Endothelial cell of umbilical vein (primary cell): ENCODE measurements at regions not wholly inside any gene's neighbourhood (a gene's known extent, or its start where the extent isn't known, plus 50 kb on each side); places are given as distances from the start of the nearest gene placed in this dataset.
"Not testable (repeated sequence)": the region's sequence is repeated elsewhere in the genome, so short reads cannot be mapped to it uniquely, and the experiment has no call there.

Experiments
- BruUV-seq: library from RNA; stranded (reverse); fragments of 400-500 nt; replicated peaks from 2 replicates; lab custom pipeline; 2021; lab: Mats Ljungman, UMichigan
- CTCF ChIA-PET: fragments of 300-600, 350-600 bp; sonication (Branson Sonifier 250); formaldehyde crosslinking; loops from one replicate; lab custom pipeline; 2021; ENCODE audit warnings: antibody characterized with exemption, inconsistent platforms; lab: Charles Lee
- POLR2A ChIA-PET: fragments of 300-600, 350-600 bp; sonication (Branson Sonifier 250); formaldehyde crosslinking; loops from one replicate; lab custom pipeline; 2021; ENCODE audit warnings: antibody characterized with exemption, inconsistent platforms; lab: Charles Lee
- DNase-seq: peaks from one replicate; pipeline ENCODE4 v3.0.0-alpha.2; 2011; ENCODE audit warnings: low read depth, low spot score
- FAIRE-seq: peaks from 2 replicates; lab custom pipeline; 2011; peaks lifted over from hg19 to GRCh38; lab: Jason Lieb, UNC
- H2AFZ ChIP-seq: 2 replicates; pipeline ENCODE4 v1.6.0; 2012; ENCODE audit warnings: low read depth, low read length, control low read depth, inconsistent platforms
- H3K27ac ChIP-seq: 2 replicates; pipeline ENCODE4 v1.5.1; 2011; ENCODE audit warnings: low read depth, mild to moderate bottlenecking, control low read depth, low read length, moderate library complexity; ENCODE audit not compliant: insufficient read depth
- H3K27me3 ChIP-seq, 2 experiments: 2 replicates each; pipeline versions ENCODE4 v1.6.0 to v1.6.1; 2011; ENCODE audit warnings: low read length in 2 of 2, mixed read lengths in 1 of 2; ENCODE audit not compliant: control insufficient read depth in 2 of 2, insufficient read depth in 2 of 2
- H3K36me3 ChIP-seq, 2 experiments: 2 replicates in 1 of 2; 3 replicates in 1 of 2; pipeline ENCODE4 v1.5.1; 2011; ENCODE audit warnings: low read length in 2 of 2, mild to moderate bottlenecking in 1 of 2, moderate library complexity in 1 of 2; ENCODE audit not compliant: control insufficient read depth in 2 of 2, insufficient read depth in 2 of 2; ENCODE audit errors: extremely low read depth in 1 of 2
- H3K4me1 ChIP-seq: 3 replicates; pipeline ENCODE4 v1.5.1; 2011; ENCODE audit warnings: mild to moderate bottlenecking, low read length; ENCODE audit not compliant: control insufficient read depth, insufficient read depth; ENCODE audit errors: extremely low read depth
- H3K4me2 ChIP-seq: 2 replicates; pipeline ENCODE4 v1.6.1; 2011; ENCODE audit warnings: low read length, control low read depth, mixed read lengths; ENCODE audit not compliant: insufficient read depth
- H3K4me3 ChIP-seq, 3 experiments: fragments of 200-600 bp in 1 of 3; sonication (generic), shearing (Covaris generic) in 1 of 3; replicated peaks in 1 of 3; 2 replicates each; pipeline ENCODE4 v1.5.1; 2011 to 2016; ENCODE audit warnings: control low read depth in 3 of 3, low read length in 3 of 3, mild to moderate bottlenecking in 2 of 3, inconsistent platforms in 1 of 3, low read depth in 1 of 3, moderate library complexity in 1 of 3; ENCODE audit not compliant: insufficient read depth in 1 of 3
- H3K79me2 ChIP-seq: 2 replicates; pipeline ENCODE4 v1.6.0; 2012; ENCODE audit warnings: low read length, inconsistent platforms; ENCODE audit not compliant: control insufficient read depth, insufficient read depth
- H3K9ac ChIP-seq: replicated peaks from 2 replicates; pipeline ENCODE3; 2011; ENCODE audit warnings: low read length, control low read depth; ENCODE audit not compliant: insufficient read depth; ENCODE audit errors: extremely low read depth
- H3K9me1 ChIP-seq: replicated peaks from 3 replicates; pipeline ENCODE4 v1.6.0; 2011; ENCODE audit warnings: mild to moderate bottlenecking, low read length; ENCODE audit not compliant: control insufficient read depth, insufficient read depth; ENCODE audit errors: extremely low read depth
- H3K9me3 ChIP-seq: replicated peaks from 2 replicates; pipeline ENCODE4 v1.5.1; 2012; ENCODE audit warnings: low read length, inconsistent platforms; ENCODE audit not compliant: control insufficient read depth, insufficient read depth
- H4K20me1 ChIP-seq: replicated peaks from 2 replicates; pipeline ENCODE3; 2011; ENCODE audit warnings: mild to moderate bottlenecking, low read length; ENCODE audit not compliant: control insufficient read depth, insufficient read depth; ENCODE audit errors: extremely low read depth
- EZH2 ChIP-seq: IDR thresholded peaks from 2 replicates; pipeline ENCODE4 v1.6.1; 2012; ENCODE audit warnings: borderline replicate concordance, low read depth, mild to moderate bottlenecking, moderate library complexity, low read length, inconsistent platforms; ENCODE audit not compliant: severe bottlenecking
- JUN ChIP-seq: IDR thresholded peaks from 2 replicates; pipeline ENCODE4 v1.6.1; 2011; ENCODE audit warnings: borderline replicate concordance, low read depth; ENCODE audit not compliant: insufficient read length, insufficient read depth
- dilution Hi-C: fragments of 300-500 bp; cut with MboI; formaldehyde crosslinking; loops from one replicate; pipeline ENCODE4 v1.15.0; 2019; ENCODE audit warnings: low sequenced_read_pairs; ENCODE audit not compliant: extremely low pct_ligation_motif_present
- intact Hi-C: fragments of 100-400 bp; cut with micrococcal nuclease; formaldehyde crosslinking; loops from one replicate; pipeline ENCODE4 v1.10.0; 2022

GRCh38 chr18:24616653-24617052, 156.2 kb downstream of the HRH4 start:
- BruUV-seq = no TSS peak
- Histone ChIP-seq H3K79me2 (no peaks in the 10 kb centered on the region), H3K9me1 (no peaks in the 10 kb centered on the region), H3K9me3 (no peaks in the 10 kb centered on the region), H3K36me3 (no peaks in the 10 kb centered on the region), H3K27me3 (peaks cover 0 to 6% of the 10 kb centered on the region in 2 experiments), H3K4me2 (no peak overlapping the region), H2AFZ (no peak overlapping the region), H3K9ac (no peak overlapping the region), H4K20me1 (no peaks in the 10 kb centered on the region), H3K4me1 (no peaks in the 10 kb centered on the region), H3K4me3 (no peak overlapping the region), H3K27ac (no peak overlapping the region)
- CTCF ChIA-PET = interaction anchor here (1.0 kb wide), 1 partner anchor 11 kb away, joined by 3 read pairs; no protein-coding TSS in a partner anchor
- no peak for TF ChIP-seq JUN
- TF ChIP-seq EZH2 = no peak
- DNase-seq = no peak
- intact Hi-C loops = no loop called here
- dilution Hi-C loops = no loop called here
- no peak for FAIRE-seq
- POLR2A ChIA-PET = no interaction called here

- CTCF ChIA-PET, H3K27ac ChIP-seq, H3K9me3 ChIP-seq, POLR2A ChIA-PET, H3K36me3 ChIP-seq, H3K79me2 ChIP-seq, H3K9ac ChIP-seq, H3K9me1 ChIP-seq, H3K4me2 ChIP-seq, BruUV-seq, FAIRE-seq, dilution Hi-C loops, DNase-seq, H4K20me1 ChIP-seq, intact Hi-C loops, H3K27me3 ChIP-seq, H3K4me1 ChIP-seq, H3K4me3 ChIP-seq, H2AFZ ChIP-seq: not testable (repeated sequence)
Observed at GRCh38 chr18:24624421-24624820, 164.0 kb downstream of the HRH4 start.
